GM18502 (cell line): ENCODE measurements at regions not wholly inside any gene's neighbourhood (a gene's known extent, or its start where the extent isn't known, plus 50 kb on each side); places are given as distances from the start of the nearest gene placed in this dataset.

Experiments
- ATAC-seq: cut with Tn5 transposase; IDR thresholded peaks from one replicate; pipeline ENCODE4 v1.9.1; 2021; ENCODE audit warnings: mild to moderate bottlenecking; ENCODE audit not compliant: unreplicated experiment, poor library complexity

GRCh38 chr2:237262838-237263771, 150.9 kb downstream of the COL6A3 start:
- no peak for ATAC-seq

- ATAC-seq = no peak
These were observed 149.3 kb downstream of the COL6A3 start for GRCh38 chr2:237264480-237265219.

- no peak for ATAC-seq
These were observed 145.8 kb downstream of the COL6A3 start for GRCh38 chr2:237268004-237268708.

- no peak for ATAC-seq
These were observed 144.7 kb downstream of the COL6A3 start for GRCh38 chr2:237269138-237269875.

GRCh38 chr2:237270520-237270919, 143.4 kb downstream of the COL6A3 start:
- ATAC-seq = no peak

GRCh38 chr2:237271698-237272652, 142.0 kb downstream of the COL6A3 start:
- ATAC-seq = no peak
